ENCODE measurements at regions not wholly inside any gene's neighbourhood (a gene's known extent, or its start where the extent isn't known, plus 50 kb on each side); places are given as distances from the start of the nearest gene placed in this dataset.

DNA sequence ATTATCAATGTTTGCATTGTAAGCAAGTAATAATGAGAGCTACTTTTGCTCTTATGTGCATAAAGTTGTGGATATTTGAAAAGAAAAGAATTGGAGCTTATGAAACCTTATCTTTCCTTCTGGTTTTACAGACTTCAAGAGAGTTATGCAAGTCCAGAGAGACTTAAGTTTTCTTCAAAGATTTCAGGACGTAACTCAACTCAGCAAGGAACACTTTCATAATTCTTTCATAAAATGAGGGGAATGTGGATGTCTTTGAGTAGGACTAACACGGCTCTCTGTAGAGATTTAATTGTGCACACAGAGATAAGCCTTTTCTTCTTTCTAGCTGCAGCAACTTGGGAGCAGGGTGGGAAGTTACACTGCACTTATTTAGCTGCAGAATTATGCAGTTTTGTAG, 97.5 kb downstream of the DNAJB9 start:
- TF ChIP-seq POLR2AphosphoS5 (IDR thresholded peaks at IDR 0.05; ENCODE audit: insufficient read depth in 1 of 2, low read depth in 1 of 2), result no peak
- TF ChIP-seq CTCF (IDR thresholded peaks at IDR 0.05), result no peak
- no peak for TF ChIP-seq POLR2A (IDR thresholded peaks at IDR 0.05)
